Vagina (tissue), 2 donors: ENCODE measurements at regions not wholly inside any gene's neighbourhood (a gene's known extent, or its start where the extent isn't known, plus 50 kb on each side); places are given as distances from the start of the nearest gene placed in this dataset.
"Not testable (repeated sequence)": the region's sequence is repeated elsewhere in the genome, so short reads cannot be mapped to it uniquely, and the experiment has no call there.

Experiments
- DNase-seq, 2 donors: peaks; one replicate each; pipeline ENCODE4 v3.0.0-alpha.2; 2017; ENCODE audit errors: extremely low spot score in 2 of 2
- H3K27ac ChIP-seq: fragments of 200-600 bp; sonication (generic); one replicate; pipeline ENCODE4 v1.5.1; 2019
- H3K27me3 ChIP-seq: fragments of 200-600 bp; sonication (generic); one replicate; pipeline ENCODE4 v1.5.1; 2019
- H3K36me3 ChIP-seq, 2 donors: fragments of 200-600 bp; sonication (generic); one replicate each; pipeline ENCODE4 v1.5.1; 2017 to 2019
- H3K4me1 ChIP-seq: fragments of 200-600 bp; sonication (generic); one replicate; pipeline ENCODE4 v1.5.1; 2019
- H3K4me3 ChIP-seq, 2 donors: fragments of 200-600 bp; sonication (generic); 1 replicate in 1 of 2; 2 replicates in 1 of 2; pipeline ENCODE4 v1.5.1; 2016 to 2019
- H3K9me3 ChIP-seq: fragments of 200-600 bp; sonication (generic); one replicate; pipeline ENCODE4 v1.5.1; 2019
- POLR2A ChIP-seq, 2 donors: fragments of 450-650 bp; IDR thresholded peaks; one replicate each; pipeline ENCODE4 v1.6.1; 2017; ENCODE audit warnings: antibody characterized with exemption in 2 of 2, mild to moderate bottlenecking in 2 of 2, moderate library complexity in 2 of 2
- POLR2AphosphoS5 ChIP-seq, 2 donors: sonication (generic); formaldehyde crosslinking; IDR thresholded peaks; one replicate each; pipeline ENCODE4 v1.9.0; 2017; ENCODE audit warnings: antibody characterized with exemption in 2 of 2, mild to moderate bottlenecking in 2 of 2, low read depth in 1 of 2; ENCODE audit not compliant: insufficient read depth in 1 of 2
- intact Hi-C: fragments of 100-400 bp; cut with DNase I; formaldehyde crosslinking; loops from one replicate; pipeline ENCODE4 v1.15.1; 2023
- TF ChIP-seq, protein P1 (sequence below), 3 experiments: fragments of 450-650 bp in 2 of 3; fragments of 200-600 bp in 1 of 3; sonication (generic) in 1 of 3; IDR thresholded peaks; one replicate each; pipeline ENCODE4 v1.5.1; 2017 to 2019; ENCODE audit warnings: antibody characterized with exemption in 3 of 3, mild to moderate bottlenecking in 2 of 3, moderate library complexity in 2 of 3

GRCh38 chr4:95779447-95779846, 60.4 kb upstream of the PDHA2 start:
- H3K4me1 ChIP-seq, result no peaks in the 10 kb centered on the region

GRCh38 chr4:95778666-95779065, 61.2 kb upstream of the PDHA2 start:
- Histone ChIP-seq H3K27ac (no peak overlapping the region), H3K9me3 (no peaks in the 10 kb centered on the region), H3K4me1 (no peaks in the 10 kb centered on the region), H3K27me3 (no peaks in the 10 kb centered on the region), H3K36me3 (no peaks in the 10 kb centered on the region), H3K4me3 (no peak overlapping the region)
- no peak for DNase-seq
- intact Hi-C loops, result no loop called here
- TF ChIP-seq, protein P1, sequence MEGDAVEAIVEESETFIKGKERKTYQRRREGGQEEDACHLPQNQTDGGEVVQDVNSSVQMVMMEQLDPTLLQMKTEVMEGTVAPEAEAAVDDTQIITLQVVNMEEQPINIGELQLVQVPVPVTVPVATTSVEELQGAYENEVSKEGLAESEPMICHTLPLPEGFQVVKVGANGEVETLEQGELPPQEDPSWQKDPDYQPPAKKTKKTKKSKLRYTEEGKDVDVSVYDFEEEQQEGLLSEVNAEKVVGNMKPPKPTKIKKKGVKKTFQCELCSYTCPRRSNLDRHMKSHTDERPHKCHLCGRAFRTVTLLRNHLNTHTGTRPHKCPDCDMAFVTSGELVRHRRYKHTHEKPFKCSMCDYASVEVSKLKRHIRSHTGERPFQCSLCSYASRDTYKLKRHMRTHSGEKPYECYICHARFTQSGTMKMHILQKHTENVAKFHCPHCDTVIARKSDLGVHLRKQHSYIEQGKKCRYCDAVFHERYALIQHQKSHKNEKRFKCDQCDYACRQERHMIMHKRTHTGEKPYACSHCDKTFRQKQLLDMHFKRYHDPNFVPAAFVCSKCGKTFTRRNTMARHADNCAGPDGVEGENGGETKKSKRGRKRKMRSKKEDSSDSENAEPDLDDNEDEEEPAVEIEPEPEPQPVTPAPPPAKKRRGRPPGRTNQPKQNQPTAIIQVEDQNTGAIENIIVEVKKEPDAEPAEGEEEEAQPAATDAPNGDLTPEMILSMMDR (IDR thresholded peaks at IDR 0.05), result no peak
- TF ChIP-seq POLR2A (IDR thresholded peaks at IDR 0.05) (no peak), POLR2AphosphoS5 (IDR thresholded peaks at IDR 0.05; ENCODE audit: insufficient read depth in 1 of 2, low read depth in 1 of 2) (no peak)

More at GRCh38 chr4:95779447-95779846, 60.4 kb upstream of the PDHA2 start:
- no peaks in the 10 kb centered on the region for H3K27me3 ChIP-seq
- intact Hi-C loops, result no loop called here
- no peaks in the 10 kb centered on the region for H3K36me3 ChIP-seq
- H3K9me3 ChIP-seq, result no peaks in the 10 kb centered on the region
- TF ChIP-seq POLR2A (IDR thresholded peaks at IDR 0.05) (no peak), POLR2AphosphoS5 (IDR thresholded peaks at IDR 0.05; ENCODE audit: insufficient read depth in 1 of 2, low read depth in 1 of 2) (no peak)
- TF ChIP-seq, protein P1 (IDR thresholded peaks at IDR 0.05), result no peak
- DNase-seq, result no peak
- no peak overlapping the region for H3K27ac ChIP-seq
- H3K4me3 ChIP-seq, result no peak overlapping the region

GRCh38 chr4:95770605-95771004, 69.3 kb upstream of the PDHA2 start:
- H3K4me3 ChIP-seq, intact Hi-C loops, H3K27me3 ChIP-seq, H3K9me3 ChIP-seq, H3K4me1 ChIP-seq, H3K27ac ChIP-seq, DNase-seq, H3K36me3 ChIP-seq: not testable (repeated sequence)

GRCh38 chr4:95764961-95765360, 74.9 kb upstream of the PDHA2 start:
- no peaks in the 10 kb centered on the region for H3K27me3 ChIP-seq
- TF ChIP-seq POLR2AphosphoS5 (IDR thresholded peaks at IDR 0.05; ENCODE audit: insufficient read depth in 1 of 2, low read depth in 1 of 2), result no peak
- TF ChIP-seq, protein P1 (IDR thresholded peaks at IDR 0.05), result no peak
- no peak for TF ChIP-seq POLR2A (IDR thresholded peaks at IDR 0.05)
- intact Hi-C loops, result no loop called here

DNA sequence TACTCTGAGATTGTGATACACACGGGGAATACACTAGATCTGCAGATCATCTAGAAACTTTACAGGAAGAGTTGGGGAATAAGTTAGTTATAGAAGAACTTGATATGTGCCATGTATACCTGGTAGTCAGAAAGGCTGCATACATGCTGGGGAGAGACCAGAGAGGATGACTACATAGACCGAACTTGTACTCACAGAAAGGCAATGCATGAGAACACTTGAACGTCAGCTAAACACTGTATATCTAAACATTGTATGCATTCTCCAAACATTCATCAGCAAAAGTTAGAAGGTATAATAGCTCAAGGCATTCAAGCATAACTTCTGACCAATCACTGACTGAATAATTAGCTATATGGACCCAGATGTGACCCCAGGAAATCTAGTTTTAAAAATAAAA, 78.0 kb upstream of the PDHA2 start:
- intact Hi-C loops, result no loop called here
- no peaks in the 10 kb centered on the region for H3K36me3 ChIP-seq
- no peak overlapping the region for H3K4me3 ChIP-seq
- no peaks in the 10 kb centered on the region for H3K9me3 ChIP-seq
- no peaks in the 10 kb centered on the region for H3K4me1 ChIP-seq
- H3K27ac ChIP-seq, result no peak overlapping the region
- no peak for DNase-seq
- H3K27me3 ChIP-seq, result no peaks in the 10 kb centered on the region
- TF ChIP-seq POLR2AphosphoS5 (IDR thresholded peaks at IDR 0.05; ENCODE audit: insufficient read depth in 1 of 2, low read depth in 1 of 2), result no peak

More at GRCh38 chr4:95764961-95765360, 74.9 kb upstream of the PDHA2 start:
- no peak overlapping the region for H3K27ac ChIP-seq
- DNase-seq, result no peak
- H3K4me3 ChIP-seq, result no peak overlapping the region
- no peaks in the 10 kb centered on the region for H3K9me3 ChIP-seq
- no peaks in the 10 kb centered on the region for H3K36me3 ChIP-seq
- no peaks in the 10 kb centered on the region for H3K4me1 ChIP-seq

- intact Hi-C loops, result no loop called here
- no peaks in the 10 kb centered on the region for H3K4me1 ChIP-seq
- no peaks in the 10 kb centered on the region for H3K27me3 ChIP-seq
- H3K9me3 ChIP-seq, result no peaks in the 10 kb centered on the region
- H3K27ac ChIP-seq, result no peak overlapping the region
- no peaks in the 10 kb centered on the region for H3K36me3 ChIP-seq
- TF ChIP-seq POLR2A (IDR thresholded peaks at IDR 0.05) (no peak), POLR2AphosphoS5 (IDR thresholded peaks at IDR 0.05; ENCODE audit: insufficient read depth in 1 of 2, low read depth in 1 of 2) (no peak)
- TF ChIP-seq, protein P1 (IDR thresholded peaks at IDR 0.05), result no peak
- no peak for DNase-seq
- H3K4me3 ChIP-seq, result no peak overlapping the region
Measured at GRCh38 chr4:95761426-95761825, 78.5 kb upstream of the PDHA2 start.

- H3K9me3 ChIP-seq, H3K4me1 ChIP-seq, intact Hi-C loops, H3K27ac ChIP-seq, H3K27me3 ChIP-seq, DNase-seq, H3K36me3 ChIP-seq, H3K4me3 ChIP-seq: not testable (repeated sequence)
Measured at GRCh38 chr4:95760646-95761045, 79.2 kb upstream of the PDHA2 start.
